DND-41 (cell line): ENCODE measurements at regions not wholly inside any gene's neighbourhood (a gene's known extent, or its start where the extent isn't known, plus 50 kb on each side); places are given as distances from the start of the nearest gene placed in this dataset.

ENCODE experiments used
- ATAC-seq: fragments of 200-7000 bp; cut with Tn5 transposase; 3 replicates; pipeline ENCODE4 v1.9.1; 2021; ENCODE audit warnings: low read depth; ENCODE audit not compliant: insufficient read depth
- DNase-seq: peaks from one replicate; pipeline ENCODE4 v3.0.0-alpha.2; 2020
- H2AFZ ChIP-seq: 2 replicates; pipeline ENCODE4 v1.6.0; 2012; ENCODE audit warnings: low read depth, low read length
- H3K27ac ChIP-seq: 2 replicates; pipeline ENCODE4 v1.5.1; 2012; ENCODE audit warnings: low read length, inconsistent platforms
- H3K27me3 ChIP-seq: fragments of 200-600 bp; sonication (generic); 2 replicates; pipeline ENCODE4 v1.6.0; 2012; ENCODE audit warnings: low read length, mild to moderate bottlenecking, inconsistent platforms; ENCODE audit not compliant: insufficient read depth, poor library complexity
- H3K36me3 ChIP-seq: 2 replicates; pipeline ENCODE4 v1.5.1; 2012; ENCODE audit warnings: low read length, inconsistent platforms; ENCODE audit not compliant: insufficient read depth
- H3K4me1 ChIP-seq: 2 replicates; pipeline ENCODE4 v1.5.1; 2012; ENCODE audit warnings: mild to moderate bottlenecking, low read length; ENCODE audit not compliant: insufficient read depth
- H3K4me2 ChIP-seq: 2 replicates; pipeline ENCODE4 v1.6.0; 2012; ENCODE audit warnings: mild to moderate bottlenecking, moderate library complexity, low read length, inconsistent platforms; ENCODE audit not compliant: insufficient read depth
- H3K4me3 ChIP-seq, 2 experiments: fragments of 200-600 bp in 1 of 2; shearing (Covaris generic) in 1 of 2; 2 replicates each; pipeline ENCODE4 v1.5.1; 2012 to 2016; ENCODE audit warnings: inconsistent platforms in 2 of 2, low read length in 2 of 2, mild to moderate bottlenecking in 2 of 2, low read depth in 1 of 2, moderate library complexity in 1 of 2
- H3K79me2 ChIP-seq: 2 replicates; pipeline ENCODE4 v1.6.0; 2012; ENCODE audit warnings: low read length, inconsistent platforms; ENCODE audit not compliant: insufficient read depth
- H3K9ac ChIP-seq: 2 replicates; pipeline ENCODE4 v1.6.0; 2012; ENCODE audit warnings: low read depth, mild to moderate bottlenecking, inconsistent platforms, low read length, moderate library complexity
- H3K9me3 ChIP-seq: 2 replicates; pipeline ENCODE4 v1.5.1; 2012; ENCODE audit warnings: low read length, moderate library complexity, mild to moderate bottlenecking, inconsistent platforms; ENCODE audit not compliant: insufficient read depth, severe bottlenecking
- H4K20me1 ChIP-seq: 2 replicates; pipeline ENCODE4 v1.6.0; 2012; ENCODE audit warnings: low read length; ENCODE audit not compliant: insufficient read depth
- EZH2 ChIP-seq: IDR thresholded peaks from 3 replicates; pipeline ENCODE4 v1.6.1; 2012; ENCODE audit warnings: borderline replicate concordance, low read depth, mild to moderate bottlenecking, moderate library complexity, low read length, inconsistent platforms; ENCODE audit not compliant: severe bottlenecking
- TF ChIP-seq, protein P1 (sequence below): IDR thresholded peaks from 2 replicates; pipeline ENCODE4 v1.5.1; 2012; ENCODE audit warnings: borderline replicate concordance, low read length, moderate library complexity, mild to moderate bottlenecking; ENCODE audit not compliant: poor library complexity, severe bottlenecking; ENCODE audit errors: extremely low read depth

DNA sequence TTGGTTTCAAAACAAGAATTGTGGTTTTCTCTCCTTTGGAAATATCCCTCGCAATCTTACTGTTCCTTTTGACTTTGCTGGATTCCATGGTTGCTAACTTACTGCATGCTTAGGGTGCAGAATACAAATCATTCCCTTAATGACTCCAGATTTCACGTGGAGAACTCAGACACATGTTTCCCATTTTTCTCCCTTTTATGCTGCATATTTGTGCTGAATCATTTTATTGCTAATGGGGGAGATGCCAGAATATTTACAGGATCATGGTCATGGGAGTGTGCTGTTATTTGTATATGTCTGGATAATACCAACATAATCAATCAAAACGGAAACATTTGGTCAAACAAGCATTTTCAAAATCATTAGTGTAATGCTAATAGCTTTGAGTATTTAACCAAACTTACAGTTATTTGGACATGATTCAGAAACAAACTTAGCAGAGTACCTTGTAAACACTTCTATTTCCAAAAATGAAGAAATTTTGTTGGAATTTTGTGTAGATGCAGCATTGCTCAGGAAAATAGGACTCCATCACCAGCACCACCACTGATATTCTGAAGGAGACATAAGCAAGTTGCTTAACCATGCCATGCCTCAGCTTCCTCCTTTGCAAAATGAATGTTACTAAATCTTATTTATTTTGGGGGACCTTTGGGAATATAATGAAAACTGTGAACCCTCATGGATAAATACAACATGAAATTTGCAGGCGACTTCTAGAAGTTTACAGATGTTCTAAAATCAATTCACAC, 122.5 kb upstream of the RND3 start:
- Histone ChIP-seq H3K79me2 (no peaks in the 10 kb centered on the region), H3K9me3 (no peaks in the 10 kb centered on the region), H3K4me2 (no peak overlapping the region), H3K4me3 (no peak overlapping the region), H3K27me3 (no peaks in the 10 kb centered on the region), H3K36me3 (no peaks in the 10 kb centered on the region), H4K20me1 (no peaks in the 10 kb centered on the region), H3K4me1 (peaks cover 40% of the 10 kb centered on the region), H3K9ac (no peak overlapping the region), H3K27ac (no peak overlapping the region), H2AFZ (no peak overlapping the region)
- ATAC-seq = no peak
- TF ChIP-seq EZH2 = no peak
- TF ChIP-seq, protein P1, sequence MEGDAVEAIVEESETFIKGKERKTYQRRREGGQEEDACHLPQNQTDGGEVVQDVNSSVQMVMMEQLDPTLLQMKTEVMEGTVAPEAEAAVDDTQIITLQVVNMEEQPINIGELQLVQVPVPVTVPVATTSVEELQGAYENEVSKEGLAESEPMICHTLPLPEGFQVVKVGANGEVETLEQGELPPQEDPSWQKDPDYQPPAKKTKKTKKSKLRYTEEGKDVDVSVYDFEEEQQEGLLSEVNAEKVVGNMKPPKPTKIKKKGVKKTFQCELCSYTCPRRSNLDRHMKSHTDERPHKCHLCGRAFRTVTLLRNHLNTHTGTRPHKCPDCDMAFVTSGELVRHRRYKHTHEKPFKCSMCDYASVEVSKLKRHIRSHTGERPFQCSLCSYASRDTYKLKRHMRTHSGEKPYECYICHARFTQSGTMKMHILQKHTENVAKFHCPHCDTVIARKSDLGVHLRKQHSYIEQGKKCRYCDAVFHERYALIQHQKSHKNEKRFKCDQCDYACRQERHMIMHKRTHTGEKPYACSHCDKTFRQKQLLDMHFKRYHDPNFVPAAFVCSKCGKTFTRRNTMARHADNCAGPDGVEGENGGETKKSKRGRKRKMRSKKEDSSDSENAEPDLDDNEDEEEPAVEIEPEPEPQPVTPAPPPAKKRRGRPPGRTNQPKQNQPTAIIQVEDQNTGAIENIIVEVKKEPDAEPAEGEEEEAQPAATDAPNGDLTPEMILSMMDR = no peak
- DNase-seq = no peak

DNA sequence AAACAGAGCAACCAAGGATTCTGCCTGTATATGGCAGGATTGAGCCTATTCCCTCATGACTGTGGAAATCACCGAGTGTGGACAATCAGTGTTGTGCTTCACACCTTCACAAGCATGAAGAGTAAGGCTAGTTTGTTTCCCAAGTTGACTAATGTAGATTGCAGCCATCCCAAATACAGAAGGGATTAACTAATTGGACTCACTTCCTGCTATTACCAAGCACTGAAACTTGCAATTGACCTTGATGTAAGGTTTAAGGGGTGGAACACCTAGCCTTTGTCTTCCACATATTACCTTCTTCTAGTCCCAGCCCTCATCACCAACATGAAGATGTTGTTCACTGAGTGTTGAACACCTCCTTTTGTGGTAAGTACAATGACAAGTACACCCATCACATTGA, 120.9 kb upstream of the RND3 start:
- Histone ChIP-seq H3K27ac (peak overlapping the region; percentile 58), H4K20me1 (no peaks in the 10 kb centered on the region), H3K4me3 (no peak overlapping the region), H3K4me2 (no peak overlapping the region), H3K79me2 (no peaks in the 10 kb centered on the region), H2AFZ (no peak overlapping the region), H3K9ac (no peak overlapping the region), H3K27me3 (no peaks in the 10 kb centered on the region), H3K36me3 (no peaks in the 10 kb centered on the region), H3K9me3 (no peaks in the 10 kb centered on the region), H3K4me1 (peaks cover 40% of the 10 kb centered on the region)
- no peak for TF ChIP-seq EZH2
- TF ChIP-seq, protein P1 = no peak
- ATAC-seq (no peak), DNase-seq (no peak)

DNA sequence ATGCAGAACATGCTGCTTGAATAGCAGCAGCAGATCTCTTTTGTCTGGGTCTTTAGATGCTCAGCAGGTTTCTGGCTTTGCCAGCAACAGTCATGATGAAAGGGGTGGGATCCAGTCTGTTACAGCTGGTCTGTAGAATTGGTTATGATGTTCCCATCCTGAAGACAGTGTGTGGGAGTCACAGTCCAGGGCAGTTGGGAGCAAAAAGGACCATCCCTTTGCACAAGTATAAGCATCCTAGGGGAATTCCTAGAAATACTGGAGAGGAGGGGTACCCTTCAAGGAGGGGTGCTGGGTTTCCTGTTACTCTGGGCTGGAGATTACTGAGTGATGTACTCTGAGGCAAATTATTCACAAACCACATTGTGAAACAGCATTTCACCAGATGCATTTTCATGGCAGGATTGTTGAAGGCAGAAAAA, 119.9 kb upstream of the RND3 start:
- H4K20me1 ChIP-seq = no peaks in the 10 kb centered on the region
- H3K4me2 ChIP-seq = no peak overlapping the region
- 0 out of 2 replicates have a peak overlapping the region, but pooled peaks have one; percentile 12 for H2AFZ ChIP-seq
- peaks cover 3% of the 10 kb centered on the region for H3K9me3 ChIP-seq
- no peak overlapping the region for H3K4me3 ChIP-seq
- H3K4me1 ChIP-seq = peaks cover 40% of the 10 kb centered on the region
- no peaks in the 10 kb centered on the region for H3K36me3 ChIP-seq
- no peaks in the 10 kb centered on the region for H3K79me2 ChIP-seq
- H3K9ac ChIP-seq = no peak overlapping the region
- TF ChIP-seq, protein P1 = no peak
- TF ChIP-seq EZH2 = no peak
- H3K27ac ChIP-seq = peak overlapping the region; percentile 58
- DNase-seq (peak; percentile 19), ATAC-seq (peak; percentile 53)
- H3K27me3 ChIP-seq = no peaks in the 10 kb centered on the region
